Fibroblast of skin of abdomen (primary cell): ENCODE measurements at regions not wholly inside any gene's neighbourhood (a gene's known extent, or its start where the extent isn't known, plus 50 kb on each side); places are given as distances from the start of the nearest gene placed in this dataset.

Source experiments
- DNase-seq: peaks from one replicate; pipeline ENCODE4 v3.0.0-alpha.2; 2013

DNA sequence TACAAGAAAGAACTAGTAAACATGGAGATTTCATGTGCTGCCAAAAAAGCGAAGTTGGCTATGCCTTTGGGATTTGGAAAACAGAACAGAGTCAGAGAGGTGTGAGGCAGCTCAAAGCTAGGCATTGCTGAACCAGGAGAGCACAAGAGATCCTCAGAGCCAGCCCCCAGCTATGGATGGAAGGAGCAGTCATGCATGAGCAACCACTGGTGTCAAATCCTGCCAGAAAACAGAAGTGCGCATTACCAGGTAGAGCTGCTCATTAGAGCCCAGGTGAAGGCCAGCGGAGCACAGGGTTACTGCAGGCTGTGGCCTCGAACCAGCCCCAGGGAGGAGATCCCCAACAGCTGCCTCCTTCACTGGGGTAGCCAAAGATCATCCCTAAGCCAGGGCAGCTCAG lies 173.2 kb upstream of the KIAA1217 start:
- no peak for DNase-seq

DNA sequence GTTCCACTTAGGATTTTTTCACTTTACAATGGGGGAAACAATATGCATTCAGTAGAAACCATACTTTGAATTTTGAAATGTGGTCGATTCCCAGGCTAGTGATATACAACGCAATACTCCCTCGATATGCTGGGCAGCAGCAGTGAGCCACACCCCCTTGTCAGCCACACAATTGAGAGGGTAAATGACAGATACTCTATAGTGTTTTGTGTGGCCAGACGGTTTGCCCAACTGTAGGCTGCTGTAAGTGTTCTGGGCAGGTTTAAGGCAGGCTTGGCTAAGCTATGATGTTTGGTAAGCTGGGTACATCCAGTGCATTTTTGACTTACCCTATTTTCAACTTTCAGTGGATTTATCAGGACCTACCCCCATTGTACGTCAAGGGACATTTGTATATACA lies 169.6 kb upstream of the KIAA1217 start:
- no peak for DNase-seq

DNA sequence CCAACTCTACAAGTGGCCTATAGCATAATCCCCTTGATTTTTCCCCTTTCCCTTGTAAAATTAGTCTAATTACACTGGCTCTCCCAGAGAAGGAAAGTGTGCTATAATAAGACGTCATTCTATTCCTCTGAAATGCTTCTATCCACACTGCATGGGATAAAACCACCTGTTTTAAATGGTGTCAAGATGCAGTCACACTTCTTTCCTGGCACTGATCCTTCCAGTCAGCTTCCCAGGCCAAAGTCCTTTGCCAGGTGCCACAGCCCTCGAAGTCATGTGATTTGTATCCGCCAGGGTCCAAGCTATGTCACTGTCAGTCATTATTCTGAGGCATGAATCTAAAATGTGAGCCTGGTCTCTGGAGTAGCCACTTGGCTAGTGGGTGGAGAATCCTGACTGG lies 169.0 kb upstream of the KIAA1217 start:
- no peak for DNase-seq

DNA sequence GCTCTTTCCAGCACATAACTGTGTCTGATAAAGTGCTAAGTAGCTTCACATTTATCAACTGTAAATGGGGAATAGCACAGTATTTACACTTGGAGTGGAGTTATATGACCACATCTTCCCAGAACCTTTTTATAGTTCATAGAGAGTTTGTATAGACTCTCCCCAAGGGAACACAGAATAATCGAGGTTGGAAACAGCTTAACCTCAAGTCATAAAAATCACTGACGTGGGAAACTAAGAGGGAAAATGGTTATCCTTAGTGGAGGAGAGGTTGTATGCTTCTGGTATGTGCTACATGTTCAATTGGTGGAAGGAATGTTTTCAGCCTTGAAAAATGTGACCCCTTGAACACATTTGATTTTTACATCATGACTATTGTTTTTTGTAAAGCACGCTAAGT lies 167.9 kb upstream of the KIAA1217 start:
- peak; percentile 9 for DNase-seq

- DNase-seq = no peak
These were observed 167.1 kb upstream of the KIAA1217 start for GRCh38 chr10:24041834-24042233.

- no peak for DNase-seq
These were observed 166.1 kb upstream of the KIAA1217 start for GRCh38 chr10:24042884-24043283.

DNA sequence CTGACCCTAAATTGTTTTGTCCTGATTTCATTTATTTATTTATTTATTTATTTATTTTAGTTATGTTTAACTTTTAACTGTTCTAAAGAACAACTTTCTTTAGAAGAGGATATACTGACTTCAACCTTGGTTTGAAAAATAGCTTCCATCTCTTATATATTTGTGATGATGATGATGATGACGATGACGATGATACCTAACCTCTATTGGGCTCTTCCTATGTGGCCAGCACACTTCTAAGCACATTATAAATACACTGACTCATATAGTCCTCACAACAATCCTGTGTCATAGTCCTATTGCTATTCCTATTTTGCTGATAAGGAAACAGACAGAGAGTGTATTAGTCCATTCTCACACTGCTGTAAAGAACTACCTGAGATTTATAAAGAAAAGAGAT lies 162.9 kb upstream of the KIAA1217 start:
- DNase-seq = no peak

GRCh38 chr10:24047176-24047575 lies 161.8 kb upstream of the KIAA1217 start:
- no peak for DNase-seq

DNA sequence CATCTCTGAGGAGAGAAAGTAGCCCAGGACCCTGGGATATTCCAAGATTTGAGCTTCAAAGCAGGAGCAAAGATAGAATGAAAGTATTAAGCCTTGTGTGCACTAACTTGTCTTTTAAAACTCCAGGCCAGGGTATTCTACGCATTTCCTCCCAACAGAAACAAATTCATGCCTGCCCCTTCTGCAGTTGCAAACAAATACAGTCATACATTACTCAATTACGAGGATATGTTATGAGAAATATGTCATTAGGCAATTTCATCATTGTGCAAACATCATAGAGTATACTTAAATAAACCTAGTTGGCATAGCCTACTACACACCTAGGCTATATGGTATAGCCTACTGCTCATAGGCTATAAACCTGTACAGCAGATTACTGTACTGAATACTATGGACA lies 154.5 kb upstream of the KIAA1217 start:
- no peak for DNase-seq

GRCh38 chr10:24080207-24080606 lies 128.7 kb upstream of the KIAA1217 start:
- DNase-seq = no peak

- DNase-seq = no peak
These were observed 122.4 kb upstream of the KIAA1217 start for GRCh38 chr10:24086296-24087086.

- DNase-seq = peak; percentile 49
These were observed 117.7 kb upstream of the KIAA1217 start for GRCh38 chr10:24091256-24091655.

DNA sequence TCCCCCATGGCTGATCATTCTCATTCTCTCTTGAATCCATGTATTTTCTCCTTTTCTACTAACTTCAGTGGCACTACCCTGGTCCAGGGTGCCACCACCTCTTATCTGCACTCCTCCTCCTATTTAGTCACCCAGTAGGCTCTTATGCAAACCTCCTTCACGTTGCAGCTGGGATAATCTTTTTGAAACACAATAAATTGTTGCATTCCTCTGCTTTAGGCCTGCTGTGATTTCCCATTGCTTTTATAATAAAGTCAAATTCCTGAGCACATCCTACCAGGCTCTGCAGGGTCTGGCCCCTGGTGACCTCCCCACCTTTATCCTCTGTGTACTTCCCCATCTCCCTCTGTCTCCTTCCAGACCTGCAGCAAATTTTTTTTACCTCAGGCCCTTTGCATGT lies 112.7 kb upstream of the KIAA1217 start:
- DNase-seq = no peak

- peak; percentile 87 for DNase-seq
These were observed 111.2 kb upstream of the KIAA1217 start for GRCh38 chr10:24097751-24098207.

- no peak for DNase-seq
These were observed 104.0 kb upstream of the KIAA1217 start for GRCh38 chr10:24104895-24105294.

DNA sequence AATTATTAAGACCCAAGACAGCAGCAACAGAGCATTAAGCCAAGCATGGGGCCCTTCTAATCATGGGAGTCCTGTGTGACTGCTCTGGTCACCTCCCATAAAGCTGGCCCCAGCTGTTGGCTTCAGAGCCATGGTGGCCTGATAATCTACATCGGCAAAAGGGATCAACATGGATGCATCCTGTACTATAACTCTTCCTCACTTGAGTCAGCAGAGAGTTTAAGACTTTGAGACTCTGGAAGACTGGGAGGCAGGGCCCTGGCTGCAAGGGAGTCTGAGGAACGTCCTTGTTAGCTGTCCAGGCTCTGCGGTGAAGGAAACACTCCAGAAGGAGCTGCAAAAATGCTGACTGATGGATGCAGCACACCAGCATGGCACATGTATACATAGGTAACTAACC lies 95.0 kb upstream of the KIAA1217 start:
- peak; percentile 50 for DNase-seq

GRCh38 chr10:24114556-24114955 lies 94.4 kb upstream of the KIAA1217 start:
- DNase-seq = peak; percentile 89

- no peak for DNase-seq
These were observed 93.5 kb upstream of the KIAA1217 start for GRCh38 chr10:24115403-24115802.

GRCh38 chr10:24118246-24118645 lies 90.7 kb upstream of the KIAA1217 start:
- peak; percentile 49 for DNase-seq

DNA sequence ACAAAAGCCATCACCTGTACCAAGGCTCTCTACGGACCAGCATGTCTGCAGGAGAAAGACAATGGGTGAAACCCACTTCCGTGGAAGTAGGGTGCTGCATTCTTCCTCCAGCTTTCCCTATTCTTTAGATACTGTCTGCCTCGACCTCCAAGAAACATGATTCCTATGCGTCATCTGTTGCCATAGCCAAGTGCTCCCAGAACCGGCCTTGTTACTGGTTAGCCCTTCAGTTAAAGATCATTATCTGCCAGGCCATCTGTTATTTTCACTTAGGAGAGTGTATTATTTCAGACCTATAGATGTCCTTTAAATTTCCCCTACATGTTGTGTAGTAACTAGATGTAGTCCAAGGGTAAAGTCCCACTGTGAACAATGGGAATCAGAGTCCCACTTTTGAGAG lies 89.0 kb upstream of the KIAA1217 start:
- DNase-seq = no peak

GRCh38 chr10:24120646-24121045 lies 88.3 kb upstream of the KIAA1217 start:
- DNase-seq = no peak

DNA sequence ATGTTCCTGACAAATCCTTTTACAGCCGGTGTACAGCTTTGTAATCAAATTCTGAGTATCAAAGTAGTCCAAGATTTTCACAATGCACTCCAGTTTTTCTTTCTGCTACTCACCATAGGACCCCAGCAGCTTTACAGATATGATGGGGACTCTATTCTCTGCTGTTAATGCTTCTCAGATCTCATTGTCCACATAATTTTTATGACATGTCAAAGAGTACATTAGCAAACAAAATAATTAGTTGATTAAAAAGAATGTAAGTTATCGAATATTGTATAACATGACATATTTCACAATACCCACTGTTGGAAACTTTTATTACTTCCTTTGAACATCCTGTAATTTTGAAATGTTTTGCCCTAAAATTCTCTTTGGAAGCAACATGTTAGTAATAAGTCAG lies 81.4 kb upstream of the KIAA1217 start:
- no peak for DNase-seq

GRCh38 chr10:24128066-24128730 lies 80.7 kb upstream of the KIAA1217 start:
- peak; percentile 53 for DNase-seq

- DNase-seq = peak; percentile 78
These were observed 76.2 kb upstream of the KIAA1217 start for GRCh38 chr10:24132741-24133140.
